ENCODE measurements at regions not wholly inside any gene's neighbourhood (a gene's known extent, or its start where the extent isn't known, plus 50 kb on each side); places are given as distances from the start of the nearest gene placed in this dataset.

DNA sequence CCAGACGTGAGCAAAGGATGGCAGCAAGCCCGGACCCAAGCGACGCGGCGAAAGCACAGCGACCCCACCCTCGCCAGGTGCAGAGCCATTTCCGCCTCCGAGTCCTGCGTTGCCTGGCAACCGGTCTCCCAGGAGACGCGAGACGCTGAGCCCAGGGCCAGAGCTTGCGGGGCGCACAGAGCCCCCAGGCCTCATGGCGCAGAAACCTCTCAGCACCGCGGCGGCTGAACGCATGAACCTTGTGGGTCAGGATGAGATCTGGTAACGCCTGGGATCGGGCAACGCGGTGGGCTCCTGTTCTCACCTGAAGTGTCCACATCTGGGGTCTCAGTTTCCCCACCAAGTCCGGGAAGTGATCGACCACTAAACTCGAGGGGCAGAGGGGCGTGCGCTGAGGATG lies 77.7 kb downstream of the ANKRD60 start:
- H2BK5ac ChIP-seq (ENCODE audit: insufficient read length, low read length): no peak overlapping the region
- H4K91ac ChIP-seq (ENCODE audit: insufficient read length, low read depth, low read length): no peak overlapping the region
- no peak overlapping the region for H2AFZ ChIP-seq (ENCODE audit: low read length)
- H3K4me2 ChIP-seq (ENCODE audit: insufficient read depth, insufficient read length, low read length): peak overlapping the region; percentile 56
- H2BK120ac ChIP-seq (ENCODE audit: low read depth, low read length, poor library complexity, severe bottlenecking): no peak overlapping the region
- H3K4me3 Mint-ChIP-seq: peak overlapping the region; percentile 39 to 61
- H2AK5ac ChIP-seq (ENCODE audit: insufficient read length, low read length): no peak overlapping the region
- H3K4me1 ChIP-seq (ENCODE audit: insufficient read depth, low read length): no peaks in the 10 kb centered on the region
- H3K27ac ChIP-seq (ENCODE audit: insufficient read length, low read depth, low read length): no peak overlapping the region
- TF ChIP-seq, protein P1, sequence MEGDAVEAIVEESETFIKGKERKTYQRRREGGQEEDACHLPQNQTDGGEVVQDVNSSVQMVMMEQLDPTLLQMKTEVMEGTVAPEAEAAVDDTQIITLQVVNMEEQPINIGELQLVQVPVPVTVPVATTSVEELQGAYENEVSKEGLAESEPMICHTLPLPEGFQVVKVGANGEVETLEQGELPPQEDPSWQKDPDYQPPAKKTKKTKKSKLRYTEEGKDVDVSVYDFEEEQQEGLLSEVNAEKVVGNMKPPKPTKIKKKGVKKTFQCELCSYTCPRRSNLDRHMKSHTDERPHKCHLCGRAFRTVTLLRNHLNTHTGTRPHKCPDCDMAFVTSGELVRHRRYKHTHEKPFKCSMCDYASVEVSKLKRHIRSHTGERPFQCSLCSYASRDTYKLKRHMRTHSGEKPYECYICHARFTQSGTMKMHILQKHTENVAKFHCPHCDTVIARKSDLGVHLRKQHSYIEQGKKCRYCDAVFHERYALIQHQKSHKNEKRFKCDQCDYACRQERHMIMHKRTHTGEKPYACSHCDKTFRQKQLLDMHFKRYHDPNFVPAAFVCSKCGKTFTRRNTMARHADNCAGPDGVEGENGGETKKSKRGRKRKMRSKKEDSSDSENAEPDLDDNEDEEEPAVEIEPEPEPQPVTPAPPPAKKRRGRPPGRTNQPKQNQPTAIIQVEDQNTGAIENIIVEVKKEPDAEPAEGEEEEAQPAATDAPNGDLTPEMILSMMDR (conservative IDR thresholded peaks at IDR 0.05): no peak
- no peak overlapping the region; a peak in 1 of 7 replicates for H3K27ac Mint-ChIP-seq
- H3K79me2 ChIP-seq (ENCODE audit: insufficient read depth, low read length): no peaks in the 10 kb centered on the region
- H3K9ac ChIP-seq (ENCODE audit: extremely low read depth, insufficient read length, low read length): no peak overlapping the region
- no peak overlapping the region for H4K8ac ChIP-seq (replicated peaks; ENCODE audit: insufficient read length, low read depth, low read length)
- peaks cover 66% of the 10 kb centered on the region for H3K27me3 Mint-ChIP-seq (ENCODE audit: low read depth)
- no peaks in the 10 kb centered on the region; a peak in 1 of 7 replicates for H3K36me3 Mint-ChIP-seq (ENCODE audit: insufficient read depth in 1 of 3, low read depth in 3 of 3)
- no peaks in the 10 kb centered on the region for H3K9me3 ChIP-seq (ENCODE audit: control insufficient read depth, low read depth, low read length)
- H3K4me1 Mint-ChIP-seq: peaks cover 16 to 22% of the 10 kb centered on the region in 2 experiments
- H2BK15ac ChIP-seq (ENCODE audit: low read depth, low read length): no peak overlapping the region
- H3K27me3 ChIP-seq (ENCODE audit: insufficient read depth, low read length): no peaks in the 10 kb centered on the region; the same call in 1 of the 2 replicates
- no peak overlapping the region for H3K56ac ChIP-seq (ENCODE audit: insufficient read length, low read depth, low read length)
- DNase-seq: peak; percentile 82
- no peaks in the 10 kb centered on the region for H4K20me1 ChIP-seq (ENCODE audit: control insufficient read depth, insufficient read depth, insufficient read length)
- H3K14ac ChIP-seq (ENCODE audit: insufficient read depth, low read length): no peak overlapping the region; the same call in 1 of the 2 replicates
- H3K18ac ChIP-seq (ENCODE audit: insufficient read length, low read depth, low read length): no peak overlapping the region
- H3K9me3 Mint-ChIP-seq: peaks cover 4% of the 10 kb centered on the region in 2 experiments
- no peak overlapping the region for H3T11ph ChIP-seq (ENCODE audit: low read length)
- no CpG with 5 or more reads among the region's 31 CpGs for WGBS (ENCODE audit: extremely low coverage, insufficient read length, low lambda C conversion rate)
- H4K5ac ChIP-seq (ENCODE audit: insufficient read length, low read depth, low read length): no peak overlapping the region
- H3K79me1 ChIP-seq (ENCODE audit: insufficient read depth, low read depth, low read length, poor library complexity, severe bottlenecking): no peaks in the 10 kb centered on the region
- no peak overlapping the region for H3K23ac ChIP-seq (ENCODE audit: insufficient read length, low read depth, low read length)
- no peak overlapping the region for H2BK12ac ChIP-seq (ENCODE audit: insufficient read length, low read depth, low read length)
- H3K23me2 ChIP-seq (ENCODE audit: insufficient read length, low read depth, low read length, poor library complexity, severe bottlenecking): peaks cover 3% of the 10 kb centered on the region
- no peak overlapping the region for H3K4ac ChIP-seq (ENCODE audit: low read depth, low read length)
- no peak overlapping the region for H2BK20ac ChIP-seq (ENCODE audit: low read depth, low read length, poor library complexity, severe bottlenecking)
